ENCODE measurements at regions not wholly inside any gene's neighbourhood (a gene's known extent, or its start where the extent isn't known, plus 50 kb on each side); places are given as distances from the start of the nearest gene placed in this dataset.
"Not testable (repeated sequence)": the region's sequence is repeated elsewhere in the genome, so short reads cannot be mapped to it uniquely, and the experiment has no call there.

DNA sequence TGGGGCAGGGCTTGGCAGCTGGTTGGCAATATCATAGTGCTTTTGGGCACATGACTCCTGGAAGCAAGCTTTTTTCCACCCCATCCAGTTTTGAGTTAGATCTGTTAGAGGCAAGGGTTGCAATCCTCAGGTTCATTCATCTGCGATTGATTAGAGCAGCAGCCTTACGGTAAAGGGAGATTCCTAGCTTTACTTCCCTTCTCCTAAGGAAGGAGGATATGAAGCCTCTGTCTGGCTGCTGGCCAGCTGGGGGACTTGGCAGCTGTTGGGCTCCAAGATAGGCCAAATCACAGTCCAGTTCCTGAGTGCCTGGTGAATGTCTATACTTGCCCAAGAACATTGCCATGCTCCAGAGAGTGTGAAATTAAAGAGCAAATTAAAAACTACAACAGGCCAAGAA lies 113.4 kb upstream of the CCNH start:
- in situ Hi-C loops (cut with HindIII; ENCODE audit: low sequenced_read_pairs), result no loop called here
- no peak for DNase-seq (ENCODE audit: low spot score)

DNA sequence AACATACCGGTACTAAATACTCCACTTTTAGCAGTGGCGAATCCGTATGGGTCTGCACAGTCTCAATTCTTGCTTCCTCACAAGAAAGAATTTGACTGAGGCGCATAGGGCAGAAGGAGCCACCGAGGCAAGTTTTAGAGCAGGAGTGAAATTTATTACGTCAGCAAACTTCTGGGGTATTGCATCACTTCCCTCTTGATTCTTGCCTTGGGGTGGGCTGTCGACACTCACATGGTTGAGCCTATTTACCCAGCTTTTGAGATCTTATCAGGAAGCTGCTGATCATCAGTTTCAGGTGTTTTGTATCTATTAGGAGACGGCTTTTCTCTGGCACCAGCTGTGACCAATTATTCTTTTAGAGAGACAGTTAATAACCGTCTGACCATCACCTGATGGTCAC lies 111.5 kb upstream of the CCNH start:
- in situ Hi-C loops (cut with HindIII; ENCODE audit: low sequenced_read_pairs), result no loop called here
- DNase-seq (ENCODE audit: low spot score), result no peak

DNA sequence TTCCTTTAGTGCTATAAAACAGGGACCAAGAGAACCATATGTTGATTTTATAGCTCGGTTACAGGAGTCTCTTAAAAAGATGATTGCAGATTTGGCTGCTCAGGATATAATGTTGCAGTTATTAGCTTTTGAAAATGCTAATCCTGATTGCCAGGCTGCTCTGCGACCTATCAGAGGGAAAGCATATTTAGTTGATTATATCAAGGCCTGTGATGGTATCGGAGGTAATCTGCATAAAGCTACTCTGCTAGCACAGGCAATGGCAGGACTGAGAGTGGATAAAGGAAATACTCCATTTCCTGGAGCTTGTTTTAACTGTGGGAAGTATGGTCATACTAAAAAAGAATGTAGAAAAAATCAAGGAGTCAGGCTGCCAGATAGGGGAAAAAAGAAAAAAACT lies 99.0 kb upstream of the CCNH start:
- in situ Hi-C loops (cut with HindIII; ENCODE audit: low sequenced_read_pairs); DNase-seq (ENCODE audit: low spot score): not testable (repeated sequence)

DNA sequence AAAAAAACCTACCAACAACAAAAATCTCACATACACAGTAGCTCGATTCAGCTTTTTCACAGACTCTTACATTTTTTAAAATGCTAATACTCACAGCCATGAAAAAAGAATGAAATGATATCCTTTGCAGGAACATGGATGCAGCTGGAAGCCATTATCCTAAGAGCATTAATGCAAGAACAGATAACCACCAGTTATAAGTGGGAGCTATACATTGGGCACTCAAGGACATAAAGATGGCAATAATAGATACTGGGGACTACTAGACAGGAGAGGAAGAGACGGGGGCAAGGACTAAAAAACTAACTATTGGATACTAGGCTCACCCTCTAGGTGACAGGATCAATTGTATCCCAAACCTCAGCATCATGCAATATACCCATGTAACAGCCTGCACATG lies 90.3 kb upstream of the CCNH start:
- in situ Hi-C loops (cut with HindIII; ENCODE audit: low sequenced_read_pairs), result no loop called here
- no peak for DNase-seq (ENCODE audit: low spot score)

DNA sequence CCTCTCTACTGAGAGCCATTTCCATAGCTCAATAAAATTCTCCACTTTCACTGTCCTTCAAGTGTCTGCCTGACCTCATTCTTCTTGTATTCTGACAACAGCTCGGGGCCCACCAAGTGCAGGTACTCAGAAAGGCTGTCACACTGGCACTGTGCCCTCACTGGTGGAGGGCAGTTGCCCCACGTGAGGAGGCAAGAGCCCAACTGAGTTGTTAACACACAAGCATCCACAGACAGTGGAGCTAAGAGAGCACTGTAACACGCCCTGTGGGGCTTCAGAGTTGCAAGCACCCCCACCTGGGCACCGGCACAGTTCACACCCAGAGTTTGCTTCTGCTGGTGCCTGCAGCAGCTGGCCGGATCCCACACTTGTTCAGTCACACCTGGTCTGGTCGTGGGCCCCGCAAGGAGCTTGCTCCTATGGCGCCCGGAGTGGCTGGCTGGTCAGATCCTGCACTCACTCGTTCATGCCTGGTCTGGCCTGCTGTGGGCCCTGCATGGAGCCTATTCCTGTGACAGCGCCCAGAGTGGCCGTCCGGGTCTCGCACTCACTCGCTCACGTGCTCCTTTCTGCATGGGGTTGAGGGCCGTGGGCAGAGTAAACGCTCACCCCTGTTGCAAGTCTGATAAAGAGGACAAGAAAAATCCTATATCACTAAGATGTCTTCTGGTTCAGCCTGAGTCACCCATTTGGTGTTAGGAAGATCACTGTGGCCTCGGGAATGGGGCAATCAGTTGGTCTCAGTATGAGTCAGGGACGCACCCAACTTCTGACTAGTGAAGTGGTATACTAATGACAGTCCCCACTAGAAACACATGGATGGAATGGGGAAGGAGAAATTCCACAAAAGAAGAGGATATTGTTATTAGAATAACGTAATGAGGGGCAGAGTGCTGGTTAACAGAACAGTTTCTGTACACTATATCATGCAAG lies 87.0 kb upstream of the CCNH start:
- no peak for DNase-seq (ENCODE audit: low spot score)
- in situ Hi-C loops (cut with HindIII; ENCODE audit: low sequenced_read_pairs), result no loop called here

Data from G401 (cell line).